DMS53 treated with DMSO at 0.1 percent for 48 hours (cell line): ENCODE measurements at regions not wholly inside any gene's neighbourhood (a gene's known extent, or its start where the extent isn't known, plus 50 kb on each side); places are given as distances from the start of the nearest gene placed in this dataset.

ENCODE experiments used
- DNase-seq: peaks from one replicate; lab custom pipeline; 2025; ENCODE audit not compliant: unreplicated experiment; lab: John Stamatoyannopoulos, UW

DNA sequence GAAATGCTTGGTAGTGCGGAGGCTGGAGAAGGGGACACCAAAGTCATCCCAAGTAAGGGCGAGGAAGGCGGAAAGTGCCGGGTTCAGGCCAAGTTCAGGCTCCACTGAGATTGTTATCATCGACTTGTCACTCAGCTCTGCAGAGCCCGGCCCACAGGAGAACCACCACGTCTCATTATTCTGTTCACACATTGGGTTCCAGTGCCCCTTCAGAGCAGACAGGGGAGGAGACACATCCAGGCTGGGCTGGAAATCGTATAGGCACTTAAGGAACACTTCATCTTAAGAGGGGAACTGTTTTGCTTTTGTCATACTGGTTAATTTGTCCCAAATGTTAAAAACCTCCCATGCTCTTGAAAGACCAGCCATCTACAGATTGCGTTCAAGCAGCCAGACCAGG lies 118.3 kb upstream of the ADAMTS18 start:
- DNase-seq, result no peak

DNA sequence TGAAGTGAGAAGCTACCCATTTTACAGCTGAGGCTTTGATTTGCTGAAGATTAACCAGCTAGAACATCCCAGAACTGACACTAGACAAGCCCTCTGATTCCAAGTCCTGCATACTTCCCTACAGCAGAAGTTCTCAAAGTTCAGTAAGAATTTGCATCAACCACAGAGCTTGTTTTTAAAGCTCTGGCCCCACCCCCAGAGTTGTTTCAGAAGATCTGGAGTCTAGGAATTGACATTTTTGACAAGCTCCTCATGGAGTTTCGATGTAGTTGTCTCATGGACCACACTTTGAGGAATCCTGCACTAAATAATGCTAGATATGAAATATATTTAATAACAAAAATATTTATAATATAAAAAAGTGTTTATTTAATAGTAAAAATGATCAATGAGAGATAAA lies 120.3 kb upstream of the ADAMTS18 start:
- DNase-seq, result no peak

DNA sequence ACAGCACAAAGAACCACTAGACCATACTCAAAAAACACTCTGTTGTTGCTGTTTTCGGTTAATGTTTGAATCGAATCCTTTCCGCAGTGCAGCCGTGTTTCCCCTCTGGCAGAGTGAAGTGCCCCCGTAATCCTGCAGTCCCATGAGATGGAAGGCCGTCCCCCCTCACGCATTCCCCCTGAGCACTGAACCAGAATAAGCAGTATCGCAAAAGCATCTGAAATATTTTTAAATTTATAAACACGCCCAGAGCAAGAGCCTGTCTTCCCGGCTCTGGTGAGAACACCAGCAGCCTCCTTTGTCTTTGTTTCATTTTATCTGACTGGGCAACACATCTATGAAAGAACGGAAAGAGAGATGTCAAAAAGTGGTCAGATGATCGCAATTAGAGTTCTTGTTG lies 121.0 kb upstream of the ADAMTS18 start:
- no peak for DNase-seq

DNA sequence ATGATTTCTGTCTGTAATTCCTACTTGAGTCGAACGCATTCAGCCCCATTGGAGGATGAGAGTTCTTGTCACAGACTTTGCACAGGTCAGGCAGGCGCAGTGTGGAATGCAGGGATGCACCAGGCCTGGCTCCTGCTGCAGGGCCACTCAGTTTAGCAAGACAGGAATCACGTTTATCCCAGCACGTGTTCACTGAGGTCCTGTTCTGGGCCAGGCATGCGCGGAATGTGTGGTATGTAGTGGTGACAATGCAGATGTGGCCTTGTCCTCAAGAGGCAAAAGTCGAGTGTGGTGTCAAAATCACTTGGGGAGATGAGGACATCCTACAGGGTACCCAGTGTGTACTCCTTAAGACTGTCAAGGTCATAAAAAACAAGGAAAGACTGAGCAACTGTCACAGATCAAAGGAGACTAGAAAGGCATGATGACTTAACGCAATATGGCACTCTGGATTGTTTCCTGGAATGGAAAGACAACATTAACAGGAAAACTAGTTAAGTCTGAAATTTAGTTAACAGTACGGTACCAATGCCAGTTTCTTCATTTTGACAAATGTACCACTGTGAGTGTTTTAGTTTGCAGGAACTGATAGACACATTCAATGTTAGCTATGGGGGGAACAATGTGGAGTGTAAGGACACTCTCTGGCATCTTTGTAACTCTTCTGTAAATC lies 121.5 kb upstream of the ADAMTS18 start:
- no peak for DNase-seq

DNA sequence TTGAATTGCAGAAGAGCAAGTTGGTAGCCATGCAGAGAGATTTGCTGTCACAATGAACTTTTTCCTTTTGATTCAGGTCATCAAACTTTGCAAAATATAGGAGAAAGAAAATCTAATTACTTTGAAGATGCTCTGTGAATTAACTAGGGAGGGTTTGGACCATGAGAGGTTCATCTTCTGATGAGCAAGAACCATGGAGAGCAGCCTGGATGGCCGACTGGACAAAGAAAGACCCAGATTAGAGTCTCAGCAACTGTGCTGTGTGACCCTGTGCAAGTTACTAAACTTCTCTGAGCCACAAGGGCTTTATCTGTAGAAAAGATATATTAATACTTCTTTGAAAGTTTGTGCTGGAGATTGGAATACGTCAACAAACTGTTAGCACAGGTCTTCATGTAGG lies 122.6 kb upstream of the ADAMTS18 start:
- DNase-seq, result no peak

DNA sequence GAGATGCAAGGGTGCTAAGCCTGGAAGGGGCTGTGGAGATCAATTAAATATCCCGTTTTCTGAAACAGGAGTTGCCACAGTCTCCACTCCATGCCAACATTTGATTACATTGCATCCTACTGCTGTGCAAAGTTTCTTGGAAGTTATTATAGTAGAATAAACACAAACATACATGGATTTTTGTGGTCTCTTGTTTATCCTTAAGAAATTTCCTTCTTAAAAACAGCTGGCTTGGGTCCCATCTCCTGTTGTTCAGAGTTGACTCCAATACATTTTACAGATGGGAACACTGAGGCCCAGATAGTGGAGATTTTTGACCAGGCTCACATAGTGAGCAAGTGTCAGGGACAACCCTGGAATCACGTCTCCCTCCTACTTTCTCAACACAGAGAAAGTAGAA lies 124.0 kb upstream of the ADAMTS18 start:
- no peak for DNase-seq

DNA sequence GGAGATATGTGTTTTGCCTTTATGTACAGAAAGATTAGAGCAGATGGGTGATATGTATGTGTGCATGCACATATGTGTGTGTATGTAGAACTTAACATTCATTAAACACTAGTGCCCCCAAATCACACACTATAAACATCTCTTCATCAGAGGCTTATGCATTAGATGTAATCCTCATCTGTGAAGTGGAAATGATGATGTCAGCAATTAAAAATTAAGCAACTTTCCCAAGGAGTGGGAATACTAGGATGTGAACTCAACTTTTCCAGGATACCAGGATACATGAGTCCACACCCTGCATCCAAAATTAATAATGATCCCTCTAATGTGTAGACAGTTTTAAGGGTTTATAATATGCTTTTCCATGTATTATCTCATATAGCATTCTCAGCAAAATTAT lies 127.7 kb upstream of the ADAMTS18 start:
- DNase-seq, result no peak

DNA sequence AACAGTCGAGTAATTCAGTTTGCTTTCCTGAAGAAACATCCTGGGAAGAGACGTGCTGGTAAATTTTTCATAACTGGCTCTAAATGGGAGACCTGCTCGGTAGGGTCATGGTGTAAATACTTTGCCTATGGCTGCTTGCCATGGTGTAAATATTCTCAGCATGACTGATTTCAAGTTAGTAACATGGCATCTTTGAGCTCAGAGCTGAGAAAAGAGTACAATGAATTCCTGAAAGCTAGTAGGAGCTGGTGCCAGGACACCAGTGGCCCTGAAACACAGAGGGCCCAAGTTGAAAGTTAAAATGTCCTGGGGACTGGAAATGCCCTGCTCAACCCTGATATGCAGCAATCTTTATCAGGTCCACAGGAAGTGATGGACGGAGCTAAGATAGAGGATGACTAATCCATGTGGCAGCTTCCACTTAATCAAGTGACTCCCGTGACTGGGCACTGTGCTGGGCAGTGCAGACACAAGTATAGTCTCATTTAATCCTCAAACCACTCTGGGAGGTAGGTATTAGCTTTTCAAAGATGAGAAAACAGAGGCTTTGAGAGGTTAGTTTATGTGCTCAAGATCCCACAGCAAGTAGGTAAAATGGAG lies 130.1 kb upstream of the ADAMTS18 start:
- no peak for DNase-seq

DNA sequence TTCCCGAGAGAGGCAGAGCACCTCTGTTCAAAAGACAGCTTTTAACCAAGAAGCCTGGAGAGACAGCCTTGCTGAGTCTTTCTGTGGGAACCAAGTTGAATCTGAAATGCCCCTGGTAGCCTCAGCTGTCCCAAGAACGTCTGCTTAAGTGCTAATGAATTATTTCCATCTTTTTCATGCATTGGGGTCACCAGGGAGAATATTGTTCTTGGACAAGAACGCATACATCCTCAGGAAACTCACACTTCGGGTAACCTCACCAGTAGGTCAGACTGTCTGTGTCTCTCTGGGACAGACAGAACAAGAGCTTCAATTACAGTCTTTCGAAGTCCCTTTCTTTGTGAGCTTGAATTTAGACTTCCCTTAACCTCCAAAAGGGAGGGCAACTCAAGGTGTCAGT lies 134.6 kb upstream of the ADAMTS18 start:
- DNase-seq, result no peak

DNA sequence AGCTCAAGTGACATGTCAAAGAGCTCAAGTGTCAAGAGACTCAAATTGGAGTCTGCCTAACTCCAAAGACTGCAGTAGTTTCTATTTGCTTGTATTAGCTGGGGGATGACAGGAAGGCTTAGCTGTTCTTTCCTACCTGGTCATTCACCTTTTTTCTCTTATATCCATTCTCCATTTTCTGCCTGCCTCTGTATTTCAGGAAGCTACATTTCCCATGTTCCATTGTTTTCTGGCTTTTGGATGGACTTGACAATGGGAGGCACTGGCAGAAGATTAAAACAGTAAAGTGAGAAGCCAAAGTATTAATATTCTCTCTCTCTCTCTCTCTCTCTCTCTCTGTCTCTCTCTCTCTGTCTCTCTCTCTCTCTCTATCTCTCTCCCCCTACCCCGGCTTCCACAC lies 135.7 kb upstream of the ADAMTS18 start:
- no peak for DNase-seq

DNA sequence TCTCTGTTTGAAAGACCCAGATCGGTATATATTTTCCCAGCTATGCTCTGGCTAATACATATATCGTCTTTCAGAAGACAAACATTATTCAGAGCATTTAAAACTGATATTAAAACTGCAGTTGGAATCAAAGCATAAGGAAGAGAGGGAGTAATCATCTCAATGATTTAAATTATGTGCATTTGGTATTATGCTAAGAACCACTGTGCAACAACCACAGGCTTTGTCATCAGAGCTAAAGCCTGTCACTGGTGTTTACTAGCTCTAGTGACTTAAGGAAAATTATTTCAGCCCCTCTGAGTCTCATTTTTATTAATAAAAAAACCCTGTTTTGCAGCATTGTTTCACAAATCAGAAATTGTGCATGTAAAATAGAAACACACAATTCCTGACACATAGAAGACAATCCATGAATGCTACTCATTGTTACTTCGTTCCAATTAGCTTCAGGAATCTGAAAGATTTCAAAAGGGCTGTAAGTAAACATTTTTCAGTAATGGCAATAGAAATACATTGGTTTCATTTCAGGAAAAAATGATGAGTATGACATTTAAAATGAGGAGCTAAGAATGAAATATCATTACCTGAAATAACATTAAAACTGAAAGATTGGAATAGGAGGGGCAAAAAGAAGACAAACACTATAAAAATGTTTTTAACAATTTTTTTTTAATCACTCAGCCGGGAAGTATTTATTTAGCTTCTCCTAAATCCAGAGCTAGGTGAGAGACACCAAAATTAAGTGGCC lies 136.5 kb upstream of the ADAMTS18 start:
- DNase-seq, result no peak

DNA sequence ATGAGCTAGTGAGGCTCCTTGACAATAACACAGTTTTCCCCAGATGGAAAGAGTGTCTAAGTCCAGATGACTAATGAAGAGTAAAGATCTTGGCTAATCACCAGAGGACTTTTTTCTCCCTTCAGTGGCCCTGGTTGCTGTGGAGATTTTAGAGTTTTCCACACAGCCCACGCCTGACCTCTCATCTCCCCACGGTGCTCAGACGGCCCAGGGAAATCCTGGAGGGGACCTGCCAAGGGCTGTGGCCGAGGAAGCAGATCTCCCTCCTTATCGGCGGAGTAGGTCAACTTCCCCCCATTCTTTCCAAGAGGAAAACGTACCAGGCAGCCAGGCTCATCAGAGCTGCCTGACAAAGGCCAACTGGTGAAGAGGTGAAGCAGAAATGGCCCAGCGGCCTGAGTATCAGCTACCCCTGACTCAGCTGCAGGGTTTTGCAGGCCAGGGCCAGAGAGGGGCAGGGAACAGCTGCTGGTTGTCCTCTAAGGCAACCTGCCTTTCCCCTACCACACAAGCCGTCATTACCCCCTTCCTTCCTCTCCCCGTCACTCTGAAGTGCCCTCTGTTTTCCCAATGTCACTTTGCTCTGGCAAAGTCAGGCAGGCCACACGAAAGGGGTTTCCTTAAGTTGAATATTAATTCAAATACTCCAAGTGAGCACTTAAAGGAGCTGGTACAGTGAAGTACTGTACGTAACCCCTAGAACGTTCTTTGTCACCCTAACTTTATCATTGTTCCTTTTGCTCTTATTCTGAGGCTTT lies 140.2 kb upstream of the ADAMTS18 start:
- DNase-seq, result no peak

DNA sequence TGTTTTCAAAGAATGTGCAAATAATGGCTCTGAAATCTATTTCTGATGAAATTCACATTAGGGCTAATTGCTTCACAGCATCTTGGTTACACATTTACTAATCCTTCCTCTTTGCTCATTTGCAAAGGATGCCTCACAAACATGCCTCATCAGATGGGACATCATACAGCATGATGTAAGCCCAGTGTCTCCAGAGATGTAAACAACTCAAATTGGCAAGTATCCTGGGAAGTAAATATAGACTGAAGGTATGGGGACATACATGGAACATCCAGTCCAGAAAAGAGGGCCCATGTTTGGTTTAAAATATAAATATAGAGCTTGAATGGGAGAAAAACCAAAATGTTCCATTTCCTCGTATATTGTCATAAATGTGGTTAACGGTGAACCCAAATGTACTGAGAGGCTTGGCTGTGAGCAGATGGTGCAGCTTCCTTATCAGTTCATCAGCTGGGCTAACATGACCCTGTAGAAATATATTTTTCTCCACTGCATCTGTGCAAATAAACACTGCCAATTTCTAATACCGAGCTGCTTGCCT lies 142.9 kb upstream of the NUDT7 start:
- peak; percentile 39 for DNase-seq

DNA sequence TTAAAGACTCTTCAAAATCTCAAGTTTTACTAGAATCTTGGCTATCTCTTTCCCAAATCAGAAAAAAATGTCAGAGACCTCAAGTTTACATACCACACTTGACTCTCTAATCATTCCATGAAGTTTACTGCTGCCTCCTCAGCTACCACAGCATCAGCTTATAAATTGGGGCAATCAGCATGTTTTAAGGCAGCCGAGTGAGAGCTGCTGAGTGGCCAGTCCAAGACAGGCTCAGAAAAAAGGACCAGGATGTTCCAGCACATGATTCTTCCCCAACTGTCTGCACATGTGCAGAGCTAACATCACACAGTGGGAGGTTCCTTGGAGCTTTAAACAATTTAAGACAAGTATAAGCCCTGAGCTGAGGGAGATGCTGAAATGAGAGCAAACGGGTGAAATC lies 140.6 kb upstream of the NUDT7 start:
- DNase-seq, result no peak

DNA sequence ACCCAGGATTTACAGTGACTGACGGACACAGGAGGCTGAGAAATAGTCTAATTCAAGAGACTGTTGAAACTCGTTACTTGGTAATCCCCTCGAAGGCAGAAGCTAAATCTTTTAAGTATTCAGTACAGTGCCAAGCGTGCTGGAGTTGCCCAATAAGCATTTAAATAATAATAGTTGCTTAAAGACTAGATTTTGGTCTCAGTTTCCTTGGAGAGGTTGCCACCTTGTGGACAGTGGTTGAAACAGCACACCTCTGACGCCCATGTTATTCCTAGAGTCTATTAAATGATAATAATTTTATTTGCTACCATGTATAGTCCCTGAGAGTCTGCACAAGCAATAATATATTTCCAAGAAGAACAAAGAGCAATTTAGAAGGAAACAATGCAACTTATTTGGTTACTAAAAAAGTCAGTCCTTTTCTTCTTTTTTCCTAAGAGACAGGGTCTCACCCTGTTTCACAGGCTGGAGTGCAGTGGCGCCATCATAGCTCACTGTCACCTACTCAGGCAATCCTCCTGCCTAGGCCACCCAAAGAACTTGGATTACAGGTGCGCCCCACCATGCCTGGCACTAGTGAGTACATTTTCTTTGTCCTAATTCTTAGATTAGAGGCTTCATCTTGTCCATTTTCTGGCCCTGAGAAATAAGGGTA lies 138.0 kb upstream of the NUDT7 start:
- peak; percentile 42 for DNase-seq

DNA sequence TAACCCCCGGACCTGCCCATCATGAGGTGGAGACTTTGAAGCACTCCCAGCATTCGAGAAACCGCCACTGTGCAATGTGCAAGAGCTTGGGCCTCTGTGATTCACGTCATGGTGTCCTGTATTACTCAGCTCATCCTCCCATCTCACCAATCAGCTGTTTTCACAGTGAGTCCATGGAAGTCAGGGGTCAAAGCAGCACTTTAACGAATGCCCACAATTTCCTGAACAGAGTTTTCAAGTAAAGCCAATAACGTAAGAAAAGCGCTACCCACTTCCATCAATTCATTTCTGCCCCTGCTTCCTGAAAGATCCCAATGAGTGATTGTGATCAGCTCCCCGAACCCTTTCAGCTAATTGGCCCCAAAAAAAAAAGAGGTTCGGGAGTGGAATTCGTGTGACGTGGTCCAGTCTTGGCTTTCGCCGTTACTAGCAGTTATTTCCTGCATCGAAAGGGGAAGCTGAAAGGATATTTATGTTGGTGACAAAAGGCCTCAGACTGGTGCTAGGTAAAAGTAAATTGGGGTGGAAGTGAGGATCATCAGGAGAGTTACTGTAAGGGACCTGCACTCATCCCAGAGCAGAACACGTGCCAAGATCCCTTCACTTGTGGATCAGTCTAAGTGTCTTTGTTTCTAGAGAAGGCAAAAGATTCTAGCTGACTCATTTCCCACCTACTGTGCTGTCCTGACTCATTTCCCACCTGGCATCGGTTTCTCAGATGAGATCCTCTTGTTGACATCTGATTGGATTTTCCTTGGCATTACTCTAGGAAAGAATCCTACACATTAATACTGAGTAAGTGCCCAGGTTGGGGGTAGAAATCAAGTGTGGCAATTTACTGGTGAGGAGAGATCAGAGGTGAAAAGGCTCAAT lies 136.7 kb upstream of the NUDT7 start:
- no peak for DNase-seq

DNA sequence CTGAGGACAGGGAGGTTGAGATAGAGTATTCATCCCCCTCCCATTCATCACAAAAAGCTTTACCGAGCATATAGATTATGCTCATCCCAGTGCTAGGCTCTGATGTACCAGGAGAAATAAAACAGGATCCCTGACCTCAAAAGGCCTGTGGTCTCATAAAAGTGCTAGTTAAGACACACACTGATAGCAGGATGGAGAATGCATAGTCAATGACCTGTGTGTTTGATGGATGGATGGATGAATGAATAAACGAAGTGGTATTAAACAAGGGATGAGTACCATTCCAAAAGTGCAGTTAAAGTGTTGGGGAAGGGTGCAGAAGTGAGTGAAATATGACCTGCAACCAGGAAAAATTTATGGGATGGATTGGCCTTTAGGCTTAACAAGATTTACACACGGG lies 133.9 kb upstream of the NUDT7 start:
- no peak for DNase-seq

DNA sequence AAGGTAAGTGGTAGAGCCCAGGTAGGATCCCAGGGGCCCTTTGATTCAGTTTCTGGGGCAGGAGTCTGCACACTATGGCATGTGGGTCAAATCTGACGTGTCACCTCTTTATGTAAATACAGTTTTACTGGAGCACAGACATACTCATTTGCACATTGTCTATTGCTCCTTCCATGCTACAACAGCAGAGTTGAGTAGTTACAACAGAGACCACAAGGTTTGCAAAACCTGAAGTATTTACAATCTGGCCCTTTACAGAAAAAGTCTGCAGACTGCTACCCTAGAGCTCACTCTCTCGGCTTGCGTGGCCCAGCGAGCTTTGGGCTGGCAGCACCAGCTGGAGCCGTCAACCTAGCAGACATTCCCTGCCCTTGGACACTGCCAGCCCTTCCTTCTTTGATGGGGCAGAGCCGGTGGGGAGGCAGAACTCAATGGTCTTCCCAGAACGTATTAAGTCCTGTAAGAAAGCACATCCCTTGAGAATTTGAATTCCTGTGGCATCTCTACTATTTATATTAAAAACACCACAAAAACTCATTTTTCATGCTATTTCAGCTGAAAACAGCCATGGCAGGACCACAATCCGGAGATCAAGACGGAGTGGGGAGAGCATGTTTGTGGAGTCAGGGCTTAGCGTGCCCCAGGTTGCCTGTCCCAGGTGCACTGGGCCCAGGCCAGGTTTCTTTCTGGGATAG lies 133.1 kb upstream of the NUDT7 start:
- no peak for DNase-seq

DNA sequence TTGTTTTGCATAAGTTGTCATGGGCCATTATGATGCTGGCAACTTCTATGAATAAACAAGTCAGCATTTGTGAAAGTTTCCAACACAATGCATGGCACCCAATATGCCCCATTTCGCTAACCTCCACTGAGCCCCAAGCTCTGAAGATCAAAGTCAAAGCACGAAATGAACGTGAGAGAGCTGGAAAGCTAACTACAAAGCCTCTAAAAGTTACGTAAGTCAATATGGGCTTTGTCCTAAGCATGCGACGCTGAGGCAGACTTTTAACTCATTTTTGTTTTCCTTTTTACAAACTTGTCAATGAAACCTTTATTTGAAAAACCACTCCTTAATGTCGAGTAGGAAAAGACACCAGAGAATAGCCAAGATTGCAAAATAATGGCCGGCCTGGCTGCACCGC lies 131.6 kb upstream of the NUDT7 start:
- no peak for DNase-seq
